Neural crest cell (in vitro differentiated cells): ENCODE measurements at regions not wholly inside any gene's neighbourhood (a gene's known extent, or its start where the extent isn't known, plus 50 kb on each side); places are given as distances from the start of the nearest gene placed in this dataset.

Source experiments
- DNase-seq: peaks from one replicate; pipeline ENCODE4 v3.0.0; 2021; ENCODE audit warnings: low read depth, mixed read lengths, low spot score
- H3K27ac Mint-ChIP-seq: one replicate; pipeline ENCODE4 v1.8.0; 2021; ENCODE audit warnings: mild to moderate bottlenecking, mixed read lengths; ENCODE audit not compliant: unreplicated experiment
- H3K27me3 Mint-ChIP-seq: 2 replicates; pipeline ENCODE4 v1.8.0; 2021; ENCODE audit warnings: low read depth, mild to moderate bottlenecking, mixed read lengths
- H3K36me3 Mint-ChIP-seq: 2 replicates; pipeline ENCODE4 v1.8.0; 2021; ENCODE audit warnings: low read depth, mild to moderate bottlenecking, mixed read lengths
- H3K4me1 Mint-ChIP-seq: 2 replicates; pipeline ENCODE4 v1.8.0; 2021; ENCODE audit warnings: mixed read lengths
- H3K4me3 Mint-ChIP-seq: one replicate; pipeline ENCODE4 v1.8.0; 2021; ENCODE audit warnings: mild to moderate bottlenecking, mixed read lengths
- H3K9me3 Mint-ChIP-seq: 2 replicates; pipeline ENCODE4 v1.8.0; 2021; ENCODE audit warnings: mixed read lengths
- TF ChIP-seq, protein P1 (sequence below): fragments of 200-600 bp; sonication (generic); conservative IDR thresholded peaks from 2 replicates; pipeline ENCODE4 v1.5.0; 2021; ENCODE audit warnings: antibody characterized with exemption, mild to moderate bottlenecking

- Mint-ChIP-seq H3K27me3 (peaks cover 11% of the 10 kb centered on the region), H3K4me1 (peaks cover 35% of the 10 kb centered on the region), H3K9me3 (no peaks in the 10 kb centered on the region), H3K4me3 (no peak overlapping the region), H3K27ac (no peak overlapping the region), H3K36me3 (no peaks in the 10 kb centered on the region)
- DNase-seq = no peak
- TF ChIP-seq, protein P1, sequence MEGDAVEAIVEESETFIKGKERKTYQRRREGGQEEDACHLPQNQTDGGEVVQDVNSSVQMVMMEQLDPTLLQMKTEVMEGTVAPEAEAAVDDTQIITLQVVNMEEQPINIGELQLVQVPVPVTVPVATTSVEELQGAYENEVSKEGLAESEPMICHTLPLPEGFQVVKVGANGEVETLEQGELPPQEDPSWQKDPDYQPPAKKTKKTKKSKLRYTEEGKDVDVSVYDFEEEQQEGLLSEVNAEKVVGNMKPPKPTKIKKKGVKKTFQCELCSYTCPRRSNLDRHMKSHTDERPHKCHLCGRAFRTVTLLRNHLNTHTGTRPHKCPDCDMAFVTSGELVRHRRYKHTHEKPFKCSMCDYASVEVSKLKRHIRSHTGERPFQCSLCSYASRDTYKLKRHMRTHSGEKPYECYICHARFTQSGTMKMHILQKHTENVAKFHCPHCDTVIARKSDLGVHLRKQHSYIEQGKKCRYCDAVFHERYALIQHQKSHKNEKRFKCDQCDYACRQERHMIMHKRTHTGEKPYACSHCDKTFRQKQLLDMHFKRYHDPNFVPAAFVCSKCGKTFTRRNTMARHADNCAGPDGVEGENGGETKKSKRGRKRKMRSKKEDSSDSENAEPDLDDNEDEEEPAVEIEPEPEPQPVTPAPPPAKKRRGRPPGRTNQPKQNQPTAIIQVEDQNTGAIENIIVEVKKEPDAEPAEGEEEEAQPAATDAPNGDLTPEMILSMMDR = no peak
Measured at GRCh38 chr6:170040115-170040500, 250.8 kb downstream of the DLL1 start.

DNA sequence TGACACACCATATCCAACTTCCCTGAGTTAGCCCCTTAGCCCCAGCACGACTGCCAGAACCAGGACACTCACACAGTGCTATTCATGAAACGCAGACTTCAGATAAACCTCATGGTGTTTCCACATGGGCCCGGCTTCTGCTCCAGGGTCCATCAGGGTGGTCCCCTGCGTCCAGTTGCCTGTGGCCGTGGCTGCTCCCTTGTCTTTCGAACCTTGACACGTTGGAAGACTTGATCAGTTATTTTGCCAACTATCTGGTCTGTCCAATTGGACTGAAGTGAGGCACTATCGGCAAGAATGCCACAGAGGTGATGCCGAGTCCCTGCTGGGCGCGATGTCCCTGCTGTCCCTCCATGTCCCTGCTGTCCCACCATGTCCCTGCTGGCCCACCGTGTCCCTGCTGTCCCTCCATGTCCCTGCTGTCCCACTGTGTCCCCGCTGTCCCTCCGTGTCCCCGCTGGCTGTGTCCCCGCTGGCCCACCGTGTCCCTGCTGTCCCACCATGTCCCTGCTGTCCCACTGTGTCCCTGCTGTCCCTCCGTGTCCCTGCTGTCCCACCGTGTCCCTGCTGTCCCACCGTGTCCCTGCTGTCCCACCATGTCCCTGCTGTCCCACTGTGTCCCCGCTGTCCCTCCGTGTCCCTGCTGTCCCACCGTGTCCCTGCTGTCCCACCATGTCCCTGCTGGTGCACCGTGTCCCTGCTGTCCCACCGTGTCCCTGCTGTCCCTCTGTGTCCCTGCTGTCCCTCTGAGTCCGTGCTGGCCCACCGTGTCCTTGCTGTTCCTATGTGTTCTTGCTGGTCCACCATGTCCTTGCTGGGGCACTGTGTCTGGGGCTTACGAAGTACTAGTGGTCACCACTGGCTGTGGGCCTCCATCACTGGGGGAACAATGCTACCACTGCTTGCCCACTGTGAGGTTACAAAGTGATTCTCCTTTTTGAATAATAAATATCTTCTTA, 251.4 kb downstream of the DLL1 start:
- Mint-ChIP-seq H3K4me3 (no peak overlapping the region), H3K9me3 (no peaks in the 10 kb centered on the region), H3K36me3 (no peaks in the 10 kb centered on the region), H3K27me3 (peaks cover 9% of the 10 kb centered on the region), H3K4me1 (peaks cover 35% of the 10 kb centered on the region), H3K27ac (peak overlapping the region; percentile 43)
- no peak for DNase-seq
- TF ChIP-seq, protein P1 = no peak

GRCh38 chr6:170038708-170039107, 252.2 kb downstream of the DLL1 start:
- Mint-ChIP-seq H3K36me3 (no peaks in the 10 kb centered on the region), H3K4me1 (peaks cover 35% of the 10 kb centered on the region), H3K9me3 (no peaks in the 10 kb centered on the region), H3K27me3 (peaks cover 9% of the 10 kb centered on the region), H3K27ac (no peak overlapping the region), H3K4me3 (no peak overlapping the region)
- DNase-seq = no peak
- TF ChIP-seq, protein P1 = no peak

DNA sequence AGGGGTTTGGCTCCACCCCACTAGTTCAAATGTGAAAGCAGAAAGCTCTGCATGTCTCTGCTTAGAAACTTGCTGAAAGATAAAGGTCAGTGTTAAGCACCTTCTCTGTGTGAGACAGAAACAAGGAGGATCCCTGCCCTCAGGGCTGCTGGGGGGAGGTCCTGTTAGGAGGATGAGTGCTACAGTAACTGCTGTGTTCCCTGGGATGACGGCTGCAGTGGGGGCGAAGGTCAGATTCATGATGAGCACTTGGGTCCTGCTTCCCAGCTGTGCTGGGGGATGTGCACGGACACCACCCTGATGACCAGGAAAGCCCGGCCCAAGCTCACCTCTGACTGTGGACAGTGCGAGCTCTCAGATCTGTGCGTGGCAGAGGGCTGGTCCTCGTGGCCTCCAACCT, 252.6 kb downstream of the DLL1 start:
- DNase-seq = peak; percentile 8
- Mint-ChIP-seq H3K9me3 (peaks cover 3% of the 10 kb centered on the region), H3K27ac (no peak overlapping the region), H3K27me3 (peaks cover 8% of the 10 kb centered on the region), H3K4me3 (no peak overlapping the region), H3K36me3 (peaks cover 3% of the 10 kb centered on the region), H3K4me1 (peaks cover 35% of the 10 kb centered on the region)
- TF ChIP-seq, protein P1 = no peak

GRCh38 chr6:170037541-170038250, 253.2 kb downstream of the DLL1 start:
- no peak overlapping the region for H3K4me3 Mint-ChIP-seq
- peaks cover 3% of the 10 kb centered on the region for H3K36me3 Mint-ChIP-seq
- DNase-seq = no peak
- H3K27me3 Mint-ChIP-seq = peaks cover 7% of the 10 kb centered on the region
- H3K9me3 Mint-ChIP-seq = peaks cover 4% of the 10 kb centered on the region
- no peak overlapping the region for H3K27ac Mint-ChIP-seq
- TF ChIP-seq, protein P1 = no peak
- peaks cover 35% of the 10 kb centered on the region for H3K4me1 Mint-ChIP-seq
